HUES64 (cell line): ENCODE measurements at regions not wholly inside any gene's neighbourhood (a gene's known extent, or its start where the extent isn't known, plus 50 kb on each side); places are given as distances from the start of the nearest gene placed in this dataset.

Source experiments
- H3K27ac ChIP-seq: 2 replicates; pipeline ENCODE4 v1.7.0; 2013; ENCODE audit warnings: low read depth, low read length, inconsistent platforms
- H3K27me3 ChIP-seq: 2 replicates; pipeline ENCODE4 v1.6.1; 2013; ENCODE audit warnings: mild to moderate bottlenecking, low read length; ENCODE audit not compliant: insufficient read depth
- H3K36me3 ChIP-seq: 2 replicates; pipeline ENCODE4 v1.6.1; 2013; ENCODE audit warnings: mild to moderate bottlenecking, low read length; ENCODE audit not compliant: insufficient read depth
- H3K4me1 ChIP-seq: 2 replicates; pipeline ENCODE4 v1.6.1; 2013; ENCODE audit warnings: mild to moderate bottlenecking, low read length, moderate library complexity; ENCODE audit not compliant: insufficient read depth
- H3K4me3 ChIP-seq: 2 replicates; pipeline ENCODE4 v1.5.1; 2013; ENCODE audit warnings: mild to moderate bottlenecking, low read length, moderate library complexity
- H3K9ac ChIP-seq: 2 replicates; pipeline ENCODE4 v1.6.1; 2013; ENCODE audit warnings: mild to moderate bottlenecking, low read depth, low read length
- H3K9me3 ChIP-seq: 2 replicates; pipeline ENCODE4 v1.6.1; 2013; ENCODE audit warnings: low read depth, low read length; ENCODE audit not compliant: insufficient read depth
- WGBS: fragments of 150-250, 120-280 bp; methylation state at CpG from one replicate; pipeline ENCODE4 v1.1.7; 2013; ENCODE audit warnings: missing lambda C conversion rate; 5-methylcytosine and 5-hydroxymethylcytosine counted together

GRCh38 chr13:72448082-72448481 is 279.3 kb downstream of the MZT1 start:
- Histone ChIP-seq H3K36me3 (no peaks in the 10 kb centered on the region), H3K4me3 (no peak overlapping the region), H3K27me3 (no peaks in the 10 kb centered on the region), H3K9me3 (peaks cover 14% of the 10 kb centered on the region), H3K27ac (no peak overlapping the region), H3K9ac (no peak overlapping the region), H3K4me1 (no peaks in the 10 kb centered on the region)
- 91% methylated on average over 1 of the region's 1 CpG for WGBS

GRCh38 chr13:72444999-72445398 is 282.4 kb downstream of the MZT1 start:
- no peak overlapping the region for H3K27ac ChIP-seq
- 91% methylated on average over 1 of the region's 1 CpG for WGBS

GRCh38 chr13:72437458-72437857 is 290.0 kb downstream of the MZT1 start:
- H3K36me3 ChIP-seq, result no peaks in the 10 kb centered on the region
- no peaks in the 10 kb centered on the region for H3K9me3 ChIP-seq
- H3K4me1 ChIP-seq, result peaks cover 4% of the 10 kb centered on the region; the same call in 1 of the 2 replicates
- H3K4me3 ChIP-seq, result no peak overlapping the region
- no peak overlapping the region for H3K9ac ChIP-seq
- H3K27me3 ChIP-seq, result no peaks in the 10 kb centered on the region
- H3K27ac ChIP-seq, result no peak overlapping the region
- WGBS, result 66% methylated on average over 1 of the region's 1 CpG

More at GRCh38 chr13:72444999-72445398, 282.4 kb downstream of the MZT1 start:
- peaks cover 13% of the 10 kb centered on the region for H3K9me3 ChIP-seq
- no peaks in the 10 kb centered on the region for H3K36me3 ChIP-seq
- no peaks in the 10 kb centered on the region for H3K27me3 ChIP-seq
- no peak overlapping the region for H3K9ac ChIP-seq
- no peak overlapping the region for H3K4me3 ChIP-seq
- H3K4me1 ChIP-seq, result no peaks in the 10 kb centered on the region

- no peak overlapping the region for H3K9ac ChIP-seq
- no peak overlapping the region for H3K27ac ChIP-seq
- no peak overlapping the region for H3K4me3 ChIP-seq
- H3K4me1 ChIP-seq, result peaks cover 25% of the 10 kb centered on the region
- WGBS, result 88% methylated on average over 1 of the region's 2 CpGs
- H3K36me3 ChIP-seq, result no peaks in the 10 kb centered on the region
- no peaks in the 10 kb centered on the region for H3K9me3 ChIP-seq
- H3K27me3 ChIP-seq, result no peaks in the 10 kb centered on the region
Measured at GRCh38 chr13:72435251-72435650, 292.2 kb downstream of the MZT1 start.

GRCh38 chr13:72431981-72432682 is 295.3 kb downstream of the MZT1 start:
- H3K36me3 ChIP-seq, result no peaks in the 10 kb centered on the region
- no peaks in the 10 kb centered on the region for H3K27me3 ChIP-seq
- no peak overlapping the region for H3K9ac ChIP-seq
- WGBS, result 74% methylated on average over 2 of the region's 3 CpGs
- H3K27ac ChIP-seq, result peak overlapping the region; percentile 38; the same call in 1 of the 2 replicates
- H3K9me3 ChIP-seq, result no peaks in the 10 kb centered on the region
- H3K4me3 ChIP-seq, result no peak overlapping the region
- H3K4me1 ChIP-seq, result peaks cover 25% of the 10 kb centered on the region

- Histone ChIP-seq H3K9me3 (no peaks in the 10 kb centered on the region), H3K4me3 (no peak overlapping the region), H3K27me3 (no peaks in the 10 kb centered on the region), H3K4me1 (peaks cover 25% of the 10 kb centered on the region), H3K36me3 (no peaks in the 10 kb centered on the region), H3K9ac (no peak overlapping the region), H3K27ac (no peak overlapping the region)
- 51% methylated on average over 4 of the region's 4 CpGs for WGBS
Measured at GRCh38 chr13:72430923-72431322, 296.5 kb downstream of the MZT1 start.

GRCh38 chr13:72427757-72428528 is 299.5 kb downstream of the MZT1 start:
- no peak overlapping the region for H3K27ac ChIP-seq
- WGBS, result 95% methylated on average over 7 of the region's 7 CpGs
- peaks cover 25% of the 10 kb centered on the region for H3K4me1 ChIP-seq
- no peak overlapping the region for H3K4me3 ChIP-seq
- H3K27me3 ChIP-seq, result no peaks in the 10 kb centered on the region
- no peaks in the 10 kb centered on the region for H3K36me3 ChIP-seq
- H3K9me3 ChIP-seq, result no peaks in the 10 kb centered on the region
- H3K9ac ChIP-seq, result no peak overlapping the region

- H3K27ac ChIP-seq, result no peak overlapping the region
- H3K4me3 ChIP-seq, result no peak overlapping the region
- no peaks in the 10 kb centered on the region for H3K9me3 ChIP-seq
- H3K4me1 ChIP-seq, result no peaks in the 10 kb centered on the region
- no peaks in the 10 kb centered on the region for H3K36me3 ChIP-seq
- WGBS, result 100% methylated on average over 1 of the region's 2 CpGs
- no peak overlapping the region for H3K9ac ChIP-seq
- H3K27me3 ChIP-seq, result no peaks in the 10 kb centered on the region
Measured at GRCh38 chr13:72424059-72424458, 303.4 kb downstream of the MZT1 start.

- WGBS, result 94% methylated on average over 3 of the region's 3 CpGs
- H3K36me3 ChIP-seq, result no peaks in the 10 kb centered on the region
- no peak overlapping the region for H3K9ac ChIP-seq
Measured at GRCh38 chr13:72415817-72416216, 311.6 kb downstream of the MZT1 start.

GRCh38 chr13:72412481-72412880 is 314.9 kb downstream of the MZT1 start:
- Histone ChIP-seq H3K9ac (no peak overlapping the region), H3K9me3 (no peaks in the 10 kb centered on the region), H3K4me3 (no peak overlapping the region), H3K27me3 (no peaks in the 10 kb centered on the region), H3K36me3 (no peaks in the 10 kb centered on the region), H3K27ac (no peak overlapping the region), H3K4me1 (peaks cover 4% of the 10 kb centered on the region; the same call in 1 of the 2 replicates)
- WGBS, result 97% methylated on average over 2 of the region's 2 CpGs

More at GRCh38 chr13:72415817-72416216, 311.6 kb downstream of the MZT1 start:
- H3K9me3 ChIP-seq, result no peaks in the 10 kb centered on the region
- peaks cover 4% of the 10 kb centered on the region; the same call in 1 of the 2 replicates for H3K4me1 ChIP-seq
- no peak overlapping the region for H3K27ac ChIP-seq
- no peaks in the 10 kb centered on the region for H3K27me3 ChIP-seq
- no peak overlapping the region for H3K4me3 ChIP-seq

GRCh38 chr13:72405441-72405840 is 322.0 kb downstream of the MZT1 start:
- Histone ChIP-seq H3K27me3 (no peaks in the 10 kb centered on the region), H3K27ac (no peak overlapping the region), H3K4me1 (no peaks in the 10 kb centered on the region), H3K36me3 (no peaks in the 10 kb centered on the region), H3K9ac (no peak overlapping the region), H3K4me3 (no peak overlapping the region), H3K9me3 (no peaks in the 10 kb centered on the region)
- WGBS, result 92% methylated on average over 1 of the region's 1 CpG
